LNCaP clone FGC (cell line): ENCODE measurements at regions not wholly inside any gene's neighbourhood (a gene's known extent, or its start where the extent isn't known, plus 50 kb on each side); places are given as distances from the start of the nearest gene placed in this dataset.

Source experiments
- DNase-seq: peaks from one replicate; pipeline ENCODE4 v3.0.0-alpha.2; 2011; ENCODE audit warnings: low read depth
- H3K4me3 ChIP-seq: 2 replicates; pipeline ENCODE4 v1.5.1; 2011; ENCODE audit warnings: mild to moderate bottlenecking, low read depth, low read length, control low read depth
- CTCF ChIP-seq: IDR thresholded peaks from 2 replicates; pipeline ENCODE4 v1.5.1; 2012; ENCODE audit warnings: mild to moderate bottlenecking; ENCODE audit not compliant: control insufficient read depth, insufficient read depth; ENCODE audit errors: extremely low read depth

- no peak for DNase-seq
- TF ChIP-seq CTCF = no peak
- no peak overlapping the region for H3K4me3 ChIP-seq
These were observed 78.4 kb upstream of the WNT4 start for GRCh38 chr1:22221233-22221780.

- H3K4me3 ChIP-seq = no peak overlapping the region
- DNase-seq = no peak
- no peak for TF ChIP-seq CTCF
These were observed 79.8 kb upstream of the WNT4 start for GRCh38 chr1:22222723-22223122.

GRCh38 chr1:22223176-22223575 lies 80.3 kb upstream of the WNT4 start:
- no peak for TF ChIP-seq CTCF
- no peak for DNase-seq
- H3K4me3 ChIP-seq = no peak overlapping the region

- no peak for TF ChIP-seq CTCF
- no peak for DNase-seq
- H3K4me3 ChIP-seq = no peak overlapping the region
These were observed 81.2 kb upstream of the WNT4 start for GRCh38 chr1:22224091-22224490.

- H3K4me3 ChIP-seq = no peak overlapping the region
- DNase-seq = no peak
- no peak for TF ChIP-seq CTCF
These were observed 81.7 kb upstream of the WNT4 start for GRCh38 chr1:22224631-22225030.

GRCh38 chr1:22225858-22226589 lies 83.1 kb upstream of the WNT4 start:
- no peak for TF ChIP-seq CTCF
- no peak for DNase-seq
- no peak overlapping the region for H3K4me3 ChIP-seq

GRCh38 chr1:22228074-22228473 lies 85.2 kb upstream of the WNT4 start:
- H3K4me3 ChIP-seq = no peak overlapping the region
- DNase-seq = no peak
- TF ChIP-seq CTCF = no peak
